K562 (cell line): ENCODE measurements at regions not wholly inside any gene's neighbourhood (a gene's known extent, or its start where the extent isn't known, plus 50 kb on each side); places are given as distances from the start of the nearest gene placed in this dataset.

Experiments used
- ATAC-seq: fragments of 200-7000 bp; cut with Tn5 transposase; 3 replicates; pipeline ENCODE4 v1.9.1; 2020; ENCODE audit warnings: moderate library complexity
- BruUV-seq: library from RNA; stranded (reverse); fragments of 400-500 nt; replicated peaks from 2 replicates; lab custom pipeline; 2021; lab: Mats Ljungman, UMichigan
- CTCF ChIA-PET: fragments of 300-600 bp; formaldehyde crosslinking; extraction: SDS; loops from one replicate; lab custom pipeline; 2021; ENCODE audit warnings: low intra/inter-chr PET ratio; lab: Yijun Ruan, JAX
- POLR2A ChIA-PET: fragments of 300-600, 350-650 bp; sonication (Branson Sonifier 250); formaldehyde crosslinking; extraction: SDS; loops from one replicate; lab custom pipeline; 2021; ENCODE audit warnings: antibody characterized with exemption, inconsistent platforms; lab: Yijun Ruan, JAX
- DNase-seq, 4 experiments: peaks; one replicate each; pipeline versions ENCODE4 v3.0.0 to v3.0.0-alpha.2; 2011 to 2018; ENCODE audit warnings: low spot score in 3 of 4, mixed read lengths in 3 of 4; ENCODE audit errors: extremely low read depth in 1 of 4
- FAIRE-seq: peaks from 2 replicates; lab custom pipeline; 2011; peaks lifted over from hg19 to GRCh38; lab: Jason Lieb, UNC
- H2AFZ ChIP-seq: 2 replicates; pipeline ENCODE4 v1.6.0; 2011; ENCODE audit warnings: low read depth, low read length, control low read depth, inconsistent platforms
- H3K27ac ChIP-seq: fragments of 200-600 bp; 3 replicates; pipeline ENCODE4 v1.8.0; 2011; ENCODE audit warnings: low read depth, mild to moderate bottlenecking, control low read depth, inconsistent platforms, low read length, moderate library complexity, mixed read lengths; ENCODE audit errors: extremely low read depth
- H3K27me3 ChIP-seq, 2 experiments: fragments of 300-600 bp in 1 of 2; 2 replicates in 1 of 2; 3 replicates in 1 of 2; pipeline versions ENCODE4 v1.6.0 to v1.8.0; 2011; ENCODE audit warnings: inconsistent platforms in 2 of 2, low read length in 2 of 2, mild to moderate bottlenecking in 1 of 2, mixed read lengths in 1 of 2, moderate library complexity in 1 of 2; ENCODE audit not compliant: control insufficient read depth in 2 of 2, insufficient read depth in 2 of 2
- H3K36me3 ChIP-seq: fragments of 300-600 bp; 3 replicates; pipeline ENCODE4 v1.8.0; 2011; ENCODE audit warnings: mild to moderate bottlenecking, low read length, inconsistent platforms; ENCODE audit not compliant: control insufficient read depth, insufficient read depth
- H3K4me1 ChIP-seq, 2 experiments: fragments of 200-600 bp in 1 of 2; replicated peaks in 1 of 2; 2 replicates in 1 of 2; 3 replicates in 1 of 2; pipeline versions ENCODE4 v1.5.1 to v1.8.0; 2011; ENCODE audit warnings: inconsistent platforms in 2 of 2, low read length in 2 of 2, mild to moderate bottlenecking in 1 of 2, mixed read lengths in 1 of 2, moderate library complexity in 1 of 2; ENCODE audit not compliant: control insufficient read depth in 2 of 2, insufficient read depth in 2 of 2
- H3K4me2 ChIP-seq: 2 replicates; pipeline ENCODE4 v1.6.1; 2011; ENCODE audit warnings: low read length, control low read depth, inconsistent platforms, mixed read lengths; ENCODE audit not compliant: insufficient read depth
- H3K4me3 ChIP-seq: fragments of 200-600 bp; sonication (generic), shearing (Covaris generic); 2 replicates; pipeline ENCODE4 v1.5.1; 2016; ENCODE audit warnings: control low read depth, inconsistent platforms
- H3K79me2 ChIP-seq: fragments of 200-600 bp; 3 replicates; pipeline ENCODE4 v1.8.0; 2011; ENCODE audit warnings: low read length, inconsistent platforms; ENCODE audit not compliant: control insufficient read depth, insufficient read depth
- H3K9ac ChIP-seq, 2 experiments: 2 replicates each; pipeline versions ENCODE4 v1.6.0 to v1.6.1; 2011; ENCODE audit warnings: low read depth in 2 of 2, low read length in 2 of 2, control low read depth in 1 of 2, inconsistent platforms in 1 of 2, mild to moderate bottlenecking in 1 of 2, mixed read lengths in 1 of 2; ENCODE audit not compliant: insufficient read depth in 1 of 2
- H3K9me1 ChIP-seq: one replicate; pipeline ENCODE4 v1.6.0; 2011; ENCODE audit warnings: inconsistent platforms, mild to moderate bottlenecking, low read length, moderate library complexity; ENCODE audit not compliant: control insufficient read depth, insufficient read depth
- H3K9me3 ChIP-seq: replicated peaks from 2 replicates; pipeline ENCODE4 v1.5.1; 2011; ENCODE audit warnings: low read depth, low read length, inconsistent platforms; ENCODE audit not compliant: control insufficient read depth, insufficient read depth
- H4K20me1 ChIP-seq: replicated peaks from 2 replicates; pipeline ENCODE4 v1.6.1; 2011; ENCODE audit warnings: low read length, inconsistent platforms, mixed read lengths; ENCODE audit not compliant: control insufficient read depth, insufficient read depth
- NBN ChIP-seq: fragments of 450-650 bp; IDR thresholded peaks from 2 replicates; pipeline ENCODE4 v1.6.1; 2016; ENCODE audit warnings: low read depth, mild to moderate bottlenecking
- ZBTB49 ChIP-seq: sonication (generic); formaldehyde crosslinking; IDR thresholded peaks from 2 replicates; pipeline ENCODE4 v1.8.0; 2022; ENCODE audit warnings: missing genetic modification reagents, mild to moderate bottlenecking, borderline replicate concordance
- WGBS: fragments of 100-300 bp; shearing (Covaris generic); methylation state at CpG from one replicate; pipeline ENCODE4 v1.1.6; 2016; ENCODE audit warnings: low coverage, mixed read lengths; ENCODE audit not compliant: insufficient coverage; ENCODE audit errors: missing lambda C conversion rate; 5-methylcytosine and 5-hydroxymethylcytosine counted together
- in situ Hi-C: fragments of 300-500 bp; cut with MboI; formaldehyde crosslinking; loops from 4 replicates; pipeline ENCODE4 v1.15.0; 2018; ENCODE audit warnings: inconsistent platforms, mixed read lengths
- intact Hi-C: fragments of 100-400 bp; cut with micrococcal nuclease; formaldehyde crosslinking; loops from 2 replicates; pipeline ENCODE4 v1.14.2; 2022

DNA sequence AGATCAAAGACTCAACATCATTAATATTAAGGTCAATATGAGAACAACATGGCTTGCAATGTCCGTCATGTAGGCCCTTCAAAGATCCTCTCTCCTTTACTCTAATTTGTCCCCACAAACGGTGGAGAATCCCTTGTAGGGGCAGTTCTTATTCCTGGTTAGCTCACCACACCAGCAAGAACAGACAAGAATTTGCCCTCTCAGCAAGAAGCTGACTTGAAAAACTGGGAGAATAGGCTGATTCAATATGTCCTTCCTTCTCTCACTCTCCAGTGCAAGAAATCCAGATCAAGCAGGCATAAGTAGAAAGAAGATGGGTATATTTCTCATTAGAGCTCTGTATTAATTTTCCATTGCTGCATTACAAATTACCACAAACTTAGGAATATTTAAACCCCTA is 704.2 kb upstream of the SLIT2 start:
- H3K9me3 ChIP-seq, result 0 out of 2 replicates have a peak, but pooled peaks cover 3% of the 10 kb centered on the region
- H3K36me3 ChIP-seq, result no peaks in the 10 kb centered on the region
- 0% methylated on average over 2 of the region's 2 CpGs for WGBS
- no peak overlapping the region for H3K4me2 ChIP-seq
- no peak overlapping the region for H3K27ac ChIP-seq
- BruUV-seq, result no TSS peak
- no peaks in the 10 kb centered on the region for H3K9me1 ChIP-seq
- no peaks in the 10 kb centered on the region for H3K4me1 ChIP-seq
- no peaks in the 10 kb centered on the region for H3K79me2 ChIP-seq
- in situ Hi-C loops, result no loop called here
- H2AFZ ChIP-seq, result no peak overlapping the region
- H4K20me1 ChIP-seq, result no peaks in the 10 kb centered on the region
- intact Hi-C loops, result no loop called here
- POLR2A ChIA-PET, result no interaction called here
- CTCF ChIA-PET, result no interaction called here
- DNase-seq, result no peak
- H3K9ac ChIP-seq, result no peak overlapping the region
- no peak for FAIRE-seq
- H3K4me3 ChIP-seq, result no peak overlapping the region
- ATAC-seq, result no peak
- no peaks in the 10 kb centered on the region for H3K27me3 ChIP-seq
- no peak for TF ChIP-seq ZBTB49

- no TSS peak for BruUV-seq
- H3K4me2 ChIP-seq, result no peak overlapping the region
- H3K27me3 ChIP-seq, result no peaks in the 10 kb centered on the region
- peaks cover 3% of the 10 kb centered on the region; the same call in 1 of the 2 replicates for H3K9me3 ChIP-seq
- ChIA-PET CTCF (no interaction called here), POLR2A (interaction anchor here (0.7 kb wide), 1 partner anchor 333 kb away, joined by 4 read pairs; no protein-coding TSS in a partner anchor)
- H3K79me2 ChIP-seq, result no peaks in the 10 kb centered on the region
- FAIRE-seq (no peak), DNase-seq (no peak), ATAC-seq (no peak)
- no peak overlapping the region for H3K9ac ChIP-seq
- TF ChIP-seq NBN, result no peak
- no peaks in the 10 kb centered on the region for H4K20me1 ChIP-seq
- no peaks in the 10 kb centered on the region for H3K36me3 ChIP-seq
- 0% methylated on average over 4 of the region's 4 CpGs for WGBS
- intact Hi-C loops (no loop called here), in situ Hi-C loops (no loop called here)
- no peaks in the 10 kb centered on the region for H3K4me1 ChIP-seq
- no peak overlapping the region for H3K27ac ChIP-seq
- no peak overlapping the region for H3K4me3 ChIP-seq
- no peaks in the 10 kb centered on the region for H3K9me1 ChIP-seq
- no peak overlapping the region for H2AFZ ChIP-seq
Observed at GRCh38 chr4:19544446-19545125, 707.1 kb upstream of the SLIT2 start.
